ENCODE measurements at regions not wholly inside any gene's neighbourhood (a gene's known extent, or its start where the extent isn't known, plus 50 kb on each side); places are given as distances from the start of the nearest gene placed in this dataset.

DNA sequence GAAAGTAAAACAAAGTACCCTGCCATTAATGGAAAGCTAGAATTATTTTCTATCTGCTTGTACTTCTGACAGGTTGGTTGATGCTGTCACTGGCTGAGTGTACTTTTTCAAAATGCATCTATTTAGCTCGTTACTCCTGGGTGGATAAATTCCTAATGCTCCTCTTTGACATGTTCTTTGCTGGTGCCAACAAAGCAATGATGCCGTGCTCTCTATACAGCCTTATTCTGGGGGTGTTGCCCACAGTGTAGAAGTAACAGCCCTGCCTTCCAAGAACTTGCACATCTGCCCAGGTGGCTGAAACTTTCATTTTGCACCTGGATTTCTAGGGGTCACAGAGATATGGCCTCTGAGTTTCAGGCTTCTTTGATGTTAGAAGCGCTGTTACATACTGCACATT is 132.4 kb downstream of the SLC4A3 start (continued):
- TF ChIP-seq, protein P1, sequence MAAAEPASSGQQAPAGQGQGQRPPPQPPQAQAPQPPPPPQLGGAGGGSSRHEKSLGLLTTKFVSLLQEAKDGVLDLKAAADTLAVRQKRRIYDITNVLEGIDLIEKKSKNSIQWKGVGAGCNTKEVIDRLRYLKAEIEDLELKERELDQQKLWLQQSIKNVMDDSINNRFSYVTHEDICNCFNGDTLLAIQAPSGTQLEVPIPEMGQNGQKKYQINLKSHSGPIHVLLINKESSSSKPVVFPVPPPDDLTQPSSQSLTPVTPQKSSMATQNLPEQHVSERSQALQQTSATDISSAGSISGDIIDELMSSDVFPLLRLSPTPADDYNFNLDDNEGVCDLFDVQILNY (CRISPR knock-in tag; conservative IDR thresholded peaks at IDR 0.05), result no peak
- TF ChIP-seq, protein P2, sequence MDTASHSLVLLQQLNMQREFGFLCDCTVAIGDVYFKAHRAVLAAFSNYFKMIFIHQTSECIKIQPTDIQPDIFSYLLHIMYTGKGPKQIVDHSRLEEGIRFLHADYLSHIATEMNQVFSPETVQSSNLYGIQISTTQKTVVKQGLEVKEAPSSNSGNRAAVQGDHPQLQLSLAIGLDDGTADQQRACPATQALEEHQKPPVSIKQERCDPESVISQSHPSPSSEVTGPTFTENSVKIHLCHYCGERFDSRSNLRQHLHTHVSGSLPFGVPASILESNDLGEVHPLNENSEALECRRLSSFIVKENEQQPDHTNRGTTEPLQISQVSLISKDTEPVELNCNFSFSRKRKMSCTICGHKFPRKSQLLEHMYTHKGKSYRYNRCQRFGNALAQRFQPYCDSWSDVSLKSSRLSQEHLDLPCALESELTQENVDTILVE (CRISPR knock-in tag; IDR thresholded peaks at IDR 0.05), result no peak
- TF ChIP-seq HNRNPLL (IDR thresholded peaks at IDR 0.05; ENCODE audit: low read depth, low read length, poor library complexity, severe bottlenecking) (no peak), CREB1 (IDR thresholded peaks at IDR 0.05) (no peak), CREB1 (CRISPR knock-in tag; IDR thresholded peaks at IDR 0.05) (no peak), SAFB2 (CRISPR knock-in tag; IDR thresholded peaks at IDR 0.05; ENCODE audit: borderline replicate concordance, low read depth) (no peak), ZNF451 (CRISPR knock-in tag; IDR thresholded peaks at IDR 0.05) (no peak)
- TF ChIP-seq, protein P3, sequence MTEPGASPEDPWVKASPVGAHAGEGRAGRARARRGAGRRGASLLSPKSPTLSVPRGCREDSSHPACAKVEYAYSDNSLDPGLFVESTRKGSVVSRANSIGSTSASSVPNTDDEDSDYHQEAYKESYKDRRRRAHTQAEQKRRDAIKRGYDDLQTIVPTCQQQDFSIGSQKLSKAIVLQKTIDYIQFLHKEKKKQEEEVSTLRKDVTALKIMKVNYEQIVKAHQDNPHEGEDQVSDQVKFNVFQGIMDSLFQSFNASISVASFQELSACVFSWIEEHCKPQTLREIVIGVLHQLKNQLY (CRISPR knock-in tag; IDR thresholded peaks at IDR 0.05), result no peak
- TF ChIP-seq, protein P4, sequence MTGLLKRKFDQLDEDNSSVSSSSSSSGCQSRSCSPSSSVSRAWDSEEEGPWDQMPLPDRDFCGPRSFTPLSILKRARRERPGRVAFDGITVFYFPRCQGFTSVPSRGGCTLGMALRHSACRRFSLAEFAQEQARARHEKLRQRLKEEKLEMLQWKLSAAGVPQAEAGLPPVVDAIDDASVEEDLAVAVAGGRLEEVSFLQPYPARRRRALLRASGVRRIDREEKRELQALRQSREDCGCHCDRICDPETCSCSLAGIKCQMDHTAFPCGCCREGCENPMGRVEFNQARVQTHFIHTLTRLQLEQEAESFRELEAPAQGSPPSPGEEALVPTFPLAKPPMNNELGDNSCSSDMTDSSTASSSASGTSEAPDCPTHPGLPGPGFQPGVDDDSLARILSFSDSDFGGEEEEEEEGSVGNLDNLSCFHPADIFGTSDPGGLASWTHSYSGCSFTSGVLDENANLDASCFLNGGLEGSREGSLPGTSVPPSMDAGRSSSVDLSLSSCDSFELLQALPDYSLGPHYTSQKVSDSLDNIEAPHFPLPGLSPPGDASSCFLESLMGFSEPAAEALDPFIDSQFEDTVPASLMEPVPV (CRISPR knock-in tag; IDR thresholded peaks at IDR 0.05), result no peak
